SK-N-SH treated with all-trans-retinoic acid at 6 μM for 48 hours (cell line): ENCODE measurements at regions not wholly inside any gene's neighbourhood (a gene's known extent, or its start where the extent isn't known, plus 50 kb on each side); places are given as distances from the start of the nearest gene placed in this dataset.

Experiments used
- GLIS3 ChIP-seq: fragments of 250-450 bp; sonication (Bioruptor Pico); IDR thresholded peaks from 2 replicates; pipeline ENCODE4 v1.5.0; 2020; ENCODE audit warnings: mild to moderate bottlenecking, moderate library complexity
- RARB ChIP-seq: fragments of 250-450 bp; sonication (Bioruptor Pico); IDR thresholded peaks from 2 replicates; pipeline ENCODE4 v1.8.0; 2021; ENCODE audit warnings: mild to moderate bottlenecking, moderate library complexity
- TF ChIP-seq, protein P1 (sequence below): fragments of 250-450 bp; sonication (Bioruptor Pico); IDR thresholded peaks from 2 replicates; pipeline ENCODE4 v1.5.1; 2020; ENCODE audit warnings: low read depth, mild to moderate bottlenecking, moderate library complexity
- TF ChIP-seq, protein P2 (sequence below): fragments of 250-450 bp; sonication (Bioruptor Pico); IDR thresholded peaks from 2 replicates; pipeline ENCODE4 v1.5.1; 2021; ENCODE audit warnings: mild to moderate bottlenecking, moderate library complexity

DNA sequence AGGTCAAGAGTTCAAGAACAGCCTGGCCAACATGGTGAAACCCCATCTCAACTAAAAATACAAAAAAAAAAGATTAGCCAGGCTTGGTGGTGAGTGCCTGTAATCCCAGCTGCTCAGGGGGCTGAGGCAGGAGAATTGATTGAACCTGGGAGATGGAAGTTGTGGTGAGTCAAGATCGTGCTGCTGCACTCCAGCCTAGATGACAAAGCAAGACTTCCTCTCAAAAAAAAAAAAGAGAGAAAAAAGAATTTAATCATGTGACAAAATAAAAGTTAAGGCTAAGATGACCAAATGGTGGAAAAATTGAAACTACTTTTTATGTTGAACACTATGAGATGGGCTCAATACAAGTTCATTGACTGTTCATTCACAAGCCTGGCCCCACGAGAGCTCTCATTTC, 141.1 kb upstream of the WDR11 start:
- TF ChIP-seq, protein P1, sequence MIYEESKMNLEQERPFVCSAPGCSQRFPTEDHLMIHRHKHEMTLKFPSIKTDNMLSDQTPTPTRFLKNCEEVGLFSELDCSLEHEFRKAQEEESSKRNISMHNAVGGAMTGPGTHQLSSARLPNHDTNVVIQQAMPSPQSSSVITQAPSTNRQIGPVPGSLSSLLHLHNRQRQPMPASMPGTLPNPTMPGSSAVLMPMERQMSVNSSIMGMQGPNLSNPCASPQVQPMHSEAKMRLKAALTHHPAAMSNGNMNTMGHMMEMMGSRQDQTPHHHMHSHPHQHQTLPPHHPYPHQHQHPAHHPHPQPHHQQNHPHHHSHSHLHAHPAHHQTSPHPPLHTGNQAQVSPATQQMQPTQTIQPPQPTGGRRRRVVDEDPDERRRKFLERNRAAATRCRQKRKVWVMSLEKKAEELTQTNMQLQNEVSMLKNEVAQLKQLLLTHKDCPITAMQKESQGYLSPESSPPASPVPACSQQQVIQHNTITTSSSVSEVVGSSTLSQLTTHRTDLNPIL (CRISPR knock-in tag) = no peak
- no peak for TF ChIP-seq RARB (CRISPR knock-in tag)
- TF ChIP-seq, protein P2, sequence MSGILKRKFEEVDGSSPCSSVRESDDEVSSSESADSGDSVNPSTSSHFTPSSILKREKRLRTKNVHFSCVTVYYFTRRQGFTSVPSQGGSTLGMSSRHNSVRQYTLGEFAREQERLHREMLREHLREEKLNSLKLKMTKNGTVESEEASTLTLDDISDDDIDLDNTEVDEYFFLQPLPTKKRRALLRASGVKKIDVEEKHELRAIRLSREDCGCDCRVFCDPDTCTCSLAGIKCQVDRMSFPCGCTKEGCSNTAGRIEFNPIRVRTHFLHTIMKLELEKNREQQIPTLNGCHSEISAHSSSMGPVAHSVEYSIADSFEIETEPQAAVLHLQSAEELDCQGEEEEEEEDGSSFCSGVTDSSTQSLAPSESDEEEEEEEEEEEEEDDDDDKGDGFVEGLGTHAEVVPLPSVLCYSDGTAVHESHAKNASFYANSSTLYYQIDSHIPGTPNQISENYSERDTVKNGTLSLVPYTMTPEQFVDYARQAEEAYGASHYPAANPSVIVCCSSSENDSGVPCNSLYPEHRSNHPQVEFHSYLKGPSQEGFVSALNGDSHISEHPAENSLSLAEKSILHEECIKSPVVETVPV (CRISPR knock-in tag) = no peak
- no peak for TF ChIP-seq GLIS3 (CRISPR knock-in tag)
